ENCODE measurements at regions not wholly inside any gene's neighbourhood (a gene's known extent, or its start where the extent isn't known, plus 50 kb on each side); places are given as distances from the start of the nearest gene placed in this dataset.
"Not testable (repeated sequence)": the region's sequence is repeated elsewhere in the genome, so short reads cannot be mapped to it uniquely, and the experiment has no call there.

GRCh38 chr4:72767618-72768302 is 198.7 kb upstream of the ADAMTS3 start:
- Histone ChIP-seq H3K36me3 (ENCODE audit: insufficient read depth, insufficient read length, low read length) (no peaks in the 10 kb centered on the region), H3K9ac (ENCODE audit: insufficient read length, low read depth) (no peak overlapping the region), H3K4me1 (ENCODE audit: insufficient read depth, insufficient read length) (no peaks in the 10 kb centered on the region), H3K9me3 (ENCODE audit: insufficient read depth, low read length) (peaks cover 6% of the 10 kb centered on the region; the same call in 1 of the 2 replicates), H3K27me3 (ENCODE audit: insufficient read depth, insufficient read length) (no peaks in the 10 kb centered on the region), H3K4me3 (ENCODE audit: insufficient read length, low read depth) (no peak overlapping the region)
- DNase-seq (ENCODE audit: low read depth, low spot score): no peak
- no peak for TF ChIP-seq SUZ12 (IDR thresholded peaks at IDR 0.05; ENCODE audit: extremely low read depth, insufficient read depth, insufficient read length)
- TF ChIP-seq ZNF274 (IDR thresholded peaks at IDR 0.05; ENCODE audit: low read depth, low read length): no peak
- TF ChIP-seq YY1 (IDR thresholded peaks at IDR 0.05; ENCODE audit: insufficient read depth, insufficient read length): no peak

- H3K9ac ChIP-seq (ENCODE audit: insufficient read length, low read depth); H3K4me3 ChIP-seq (ENCODE audit: insufficient read length, low read depth); H3K27me3 ChIP-seq (ENCODE audit: insufficient read depth, insufficient read length); H3K36me3 ChIP-seq (ENCODE audit: insufficient read depth, insufficient read length, low read length); H3K4me1 ChIP-seq (ENCODE audit: insufficient read depth, insufficient read length); H3K9me3 ChIP-seq (ENCODE audit: insufficient read depth, low read length); DNase-seq (ENCODE audit: low read depth, low spot score): not testable (repeated sequence)
These were observed 196.8 kb upstream of the ADAMTS3 start for GRCh38 chr4:72765788-72766187.

DNA sequence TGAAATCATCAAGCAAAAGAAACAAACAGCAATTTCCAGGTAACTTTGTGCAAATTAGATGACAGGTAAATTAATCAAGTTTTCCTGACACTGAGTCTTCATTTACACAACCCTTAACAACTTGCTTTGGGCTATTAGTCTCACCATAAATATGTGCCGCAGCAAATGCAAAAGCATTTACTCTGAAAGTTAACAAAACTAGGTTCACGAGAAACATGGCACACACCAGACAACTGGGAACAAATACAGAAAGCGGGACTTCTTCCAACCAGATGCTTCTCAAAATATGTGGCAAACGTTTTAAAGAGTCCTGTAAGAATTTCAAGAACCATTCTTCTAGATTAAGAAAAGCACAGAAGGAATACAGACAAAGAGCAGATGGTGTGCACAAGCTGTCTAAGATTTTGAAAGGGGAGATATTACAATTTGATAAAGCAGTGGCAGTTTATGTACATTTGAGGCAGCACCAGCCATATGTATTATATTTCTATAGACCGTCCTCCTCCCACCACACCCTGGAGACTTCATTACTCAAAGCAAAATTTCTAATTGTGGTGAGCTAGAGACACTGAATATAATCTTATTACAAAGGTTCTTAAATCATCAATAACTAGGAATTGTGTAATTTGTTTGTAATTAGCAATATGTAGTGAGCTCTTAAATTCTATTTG is 192.5 kb upstream of the ADAMTS3 start:
- H3K36me3 ChIP-seq (ENCODE audit: insufficient read depth, insufficient read length, low read length): no peaks in the 10 kb centered on the region
- no peaks in the 10 kb centered on the region for H3K4me1 ChIP-seq (ENCODE audit: insufficient read depth, insufficient read length)
- peaks cover 6% of the 10 kb centered on the region; the same call in 1 of the 2 replicates for H3K9me3 ChIP-seq (ENCODE audit: insufficient read depth, low read length)
- no peak for TF ChIP-seq ZNF274 (IDR thresholded peaks at IDR 0.05; ENCODE audit: low read depth, low read length)
- no peak for DNase-seq (ENCODE audit: low read depth, low spot score)
- no peak overlapping the region for H3K4me3 ChIP-seq (ENCODE audit: insufficient read length, low read depth)
- H3K9ac ChIP-seq (ENCODE audit: insufficient read length, low read depth): no peak overlapping the region
- no peaks in the 10 kb centered on the region for H3K27me3 ChIP-seq (ENCODE audit: insufficient read depth, insufficient read length)

DNA sequence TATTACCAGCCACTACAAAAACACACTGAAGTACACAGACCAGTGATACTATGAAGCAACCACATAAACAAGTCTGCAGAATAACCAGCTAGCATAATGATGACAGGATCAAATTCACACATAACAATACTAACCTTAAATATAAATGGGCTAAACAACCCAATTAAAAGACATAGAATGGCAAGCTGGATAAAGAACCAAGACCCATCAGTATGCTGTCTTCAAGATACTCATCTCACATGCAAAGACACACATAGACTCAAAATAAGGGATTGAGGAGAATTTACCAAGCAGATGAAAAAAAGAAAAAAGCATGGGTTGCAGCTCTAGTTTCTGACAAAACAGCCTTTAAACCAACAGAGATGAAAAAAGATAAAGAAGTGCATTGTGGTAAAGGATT is 184.4 kb upstream of the ADAMTS3 start:
- not testable (repeated sequence) for H3K4me3 ChIP-seq (ENCODE audit: insufficient read length, low read depth); H3K9ac ChIP-seq (ENCODE audit: insufficient read length, low read depth); H3K9me3 ChIP-seq (ENCODE audit: insufficient read depth, low read length); H3K27me3 ChIP-seq (ENCODE audit: insufficient read depth, insufficient read length); H3K4me1 ChIP-seq (ENCODE audit: insufficient read depth, insufficient read length); DNase-seq (ENCODE audit: low read depth, low spot score); H3K36me3 ChIP-seq (ENCODE audit: insufficient read depth, insufficient read length, low read length)

GRCh38 chr4:72744103-72744725 is 175.2 kb upstream of the ADAMTS3 start:
- no peak for DNase-seq (ENCODE audit: low read depth, low spot score)
- Histone ChIP-seq H3K9ac (ENCODE audit: insufficient read length, low read depth) (no peak overlapping the region), H3K4me3 (ENCODE audit: insufficient read length, low read depth) (no peak overlapping the region), H3K9me3 (ENCODE audit: insufficient read depth, low read length) (no peaks in the 10 kb centered on the region), H3K27me3 (ENCODE audit: insufficient read depth, insufficient read length) (no peaks in the 10 kb centered on the region), H3K36me3 (ENCODE audit: insufficient read depth, insufficient read length, low read length) (no peaks in the 10 kb centered on the region), H3K4me1 (ENCODE audit: insufficient read depth, insufficient read length) (no peaks in the 10 kb centered on the region)
- TF ChIP-seq YY1 (IDR thresholded peaks at IDR 0.05; ENCODE audit: insufficient read depth, insufficient read length) (no peak), SUZ12 (IDR thresholded peaks at IDR 0.05; ENCODE audit: extremely low read depth, insufficient read depth, insufficient read length) (no peak), ZNF274 (IDR thresholded peaks at IDR 0.05; ENCODE audit: low read depth, low read length) (no peak)

- H3K9ac ChIP-seq (ENCODE audit: insufficient read length, low read depth): no peak overlapping the region
- no peaks in the 10 kb centered on the region for H3K4me1 ChIP-seq (ENCODE audit: insufficient read depth, insufficient read length)
- DNase-seq (ENCODE audit: low read depth, low spot score): no peak
- no peaks in the 10 kb centered on the region for H3K27me3 ChIP-seq (ENCODE audit: insufficient read depth, insufficient read length)
- no peak overlapping the region for H3K4me3 ChIP-seq (ENCODE audit: insufficient read length, low read depth)
- H3K9me3 ChIP-seq (ENCODE audit: insufficient read depth, low read length): no peaks in the 10 kb centered on the region
- no peaks in the 10 kb centered on the region for H3K36me3 ChIP-seq (ENCODE audit: insufficient read depth, insufficient read length, low read length)
- TF ChIP-seq ZNF274 (IDR thresholded peaks at IDR 0.05; ENCODE audit: low read depth, low read length): no peak
These were observed 174.1 kb upstream of the ADAMTS3 start for GRCh38 chr4:72743078-72743477.

GRCh38 chr4:72715299-72715698 is 146.3 kb upstream of the ADAMTS3 start:
- H3K36me3 ChIP-seq (ENCODE audit: insufficient read depth, insufficient read length, low read length): no peaks in the 10 kb centered on the region
- no peak overlapping the region for H3K9ac ChIP-seq (ENCODE audit: insufficient read length, low read depth)
- no peak overlapping the region for H3K4me3 ChIP-seq (ENCODE audit: insufficient read length, low read depth)
- DNase-seq (ENCODE audit: low read depth, low spot score): no peak
- H3K4me1 ChIP-seq (ENCODE audit: insufficient read depth, insufficient read length): no peaks in the 10 kb centered on the region
- TF ChIP-seq YY1 (IDR thresholded peaks at IDR 0.05; ENCODE audit: insufficient read depth, insufficient read length) (no peak), ZNF274 (IDR thresholded peaks at IDR 0.05; ENCODE audit: low read depth, low read length) (no peak), SUZ12 (IDR thresholded peaks at IDR 0.05; ENCODE audit: extremely low read depth, insufficient read depth, insufficient read length) (no peak)
- no peaks in the 10 kb centered on the region for H3K9me3 ChIP-seq (ENCODE audit: insufficient read depth, low read length)
- H3K27me3 ChIP-seq (ENCODE audit: insufficient read depth, insufficient read length): no peaks in the 10 kb centered on the region
